ENCODE measurements at regions not wholly inside any gene's neighbourhood (a gene's known extent, or its start where the extent isn't known, plus 50 kb on each side); places are given as distances from the start of the nearest gene placed in this dataset.

- intact Hi-C loops (cut with micrococcal nuclease) = no loop called here
- no peaks in the 10 kb centered on the region for H3K36me3 ChIP-seq
- TF ChIP-seq CTCF (IDR thresholded peaks at IDR 0.05; ENCODE audit: borderline replicate concordance) = no peak
- peaks cover 7% of the 10 kb centered on the region for H3K4me1 ChIP-seq
- no peak for DNase-seq
- no peak overlapping the region for H3K27ac ChIP-seq (replicated peaks)
- H3K4me3 ChIP-seq = no peak overlapping the region
- no peaks in the 10 kb centered on the region for H3K27me3 ChIP-seq (ENCODE audit: low read depth)
- H3K9me3 ChIP-seq (replicated peaks) = no peaks in the 10 kb centered on the region
These were observed 111.6 kb upstream of the ESRRB start for GRCh38 chr14:76264384-76264783.

DNA sequence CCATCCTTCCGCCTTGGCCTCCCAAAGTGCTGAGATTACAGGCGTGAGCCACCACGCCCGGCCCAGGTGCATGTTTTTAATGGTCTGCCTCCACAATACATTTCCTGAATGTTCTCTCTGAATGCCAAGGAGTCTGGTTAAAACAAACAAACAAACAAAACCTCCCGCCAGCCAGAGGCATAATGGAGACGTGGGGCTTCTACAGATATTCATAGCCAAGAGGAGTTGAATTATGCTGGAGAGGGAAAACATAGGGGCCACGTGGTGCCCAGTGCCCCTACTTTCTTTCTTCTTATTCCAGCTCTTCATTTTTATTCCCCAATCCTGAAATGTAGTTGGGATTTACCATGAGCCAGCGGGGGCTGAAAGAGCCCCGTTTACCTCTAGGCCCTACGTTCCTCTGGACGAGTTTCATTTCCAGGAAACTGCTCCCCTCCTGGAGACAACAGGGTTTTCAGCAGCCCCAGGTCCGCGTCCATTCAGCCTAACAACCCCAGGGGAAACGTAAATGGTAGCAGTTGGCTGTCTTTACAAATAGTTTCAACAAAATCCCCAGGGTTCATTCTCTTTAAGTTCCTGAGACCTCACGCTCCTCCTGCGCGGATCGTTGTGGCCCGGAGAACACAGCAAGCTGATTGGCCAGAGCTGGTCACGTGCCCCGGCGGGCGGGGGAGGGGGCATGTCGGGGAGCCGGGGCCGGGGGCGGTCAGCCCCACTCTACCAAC is 108.5 kb upstream of the ESRRB start:
- Histone ChIP-seq H3K9me3 (replicated peaks) (no peaks in the 10 kb centered on the region), H3K27ac (replicated peaks) (peak overlapping the region; percentile 21), H3K4me1 (peaks cover 7% of the 10 kb centered on the region), H3K4me3 (peak overlapping the region; percentile 64), H3K27me3 (ENCODE audit: low read depth) (peaks cover 17% of the 10 kb centered on the region), H3K36me3 (no peaks in the 10 kb centered on the region)
- no peak for TF ChIP-seq CTCF (IDR thresholded peaks at IDR 0.05; ENCODE audit: borderline replicate concordance)
- peak; percentile 68 for DNase-seq
- intact Hi-C loops (cut with micrococcal nuclease) = no loop called here

DNA sequence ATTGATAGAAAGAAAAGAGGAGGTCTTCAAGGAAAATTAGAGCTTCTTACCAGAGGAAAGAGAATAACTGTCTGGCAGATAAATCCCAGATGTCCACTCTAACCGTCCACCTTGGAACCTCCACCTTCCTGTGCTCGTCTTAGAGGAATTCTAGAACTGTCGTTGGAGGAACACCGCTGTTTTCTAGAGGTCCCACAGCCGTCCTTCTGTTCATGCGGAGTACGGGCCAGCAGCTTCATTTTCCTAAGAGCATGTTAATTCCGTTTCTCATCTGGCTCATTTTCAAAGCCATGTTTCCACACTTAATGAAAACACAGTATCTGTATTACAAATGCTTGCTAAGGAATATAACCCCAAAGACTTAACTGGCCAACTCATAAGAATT is 107.9 kb upstream of the ESRRB start:
- DNase-seq = no peak
- Histone ChIP-seq H3K27ac (replicated peaks) (peak overlapping the region; percentile 21), H3K4me1 (peaks cover 7% of the 10 kb centered on the region), H3K36me3 (no peaks in the 10 kb centered on the region), H3K4me3 (peak overlapping the region; percentile 64), H3K9me3 (replicated peaks) (no peaks in the 10 kb centered on the region), H3K27me3 (ENCODE audit: low read depth) (peaks cover 17% of the 10 kb centered on the region)
- TF ChIP-seq CTCF (IDR thresholded peaks at IDR 0.05; ENCODE audit: borderline replicate concordance) = no peak
- intact Hi-C loops (cut with micrococcal nuclease) = no loop called here

DNA sequence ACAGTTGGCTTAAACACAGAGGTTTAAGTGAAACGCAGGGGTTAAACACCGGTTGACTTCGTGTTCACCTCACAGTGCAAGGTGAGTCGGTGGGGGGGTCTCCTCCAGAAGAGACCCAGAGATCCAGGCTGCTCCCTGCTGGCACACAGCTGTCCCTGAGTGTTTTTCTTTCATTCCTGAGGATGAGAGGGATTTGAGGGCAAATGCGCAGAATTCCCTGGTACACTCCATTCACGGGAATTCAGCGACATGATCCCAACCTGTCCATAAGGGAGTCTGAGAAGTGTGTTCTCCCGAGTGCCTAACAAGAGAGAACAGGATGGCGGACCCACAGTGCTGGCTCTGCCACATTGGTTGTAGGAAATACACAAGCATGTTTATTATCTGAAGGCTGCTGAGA is 107.2 kb upstream of the ESRRB start:
- Histone ChIP-seq H3K9me3 (replicated peaks) (no peaks in the 10 kb centered on the region), H3K4me1 (peaks cover 7% of the 10 kb centered on the region), H3K27ac (replicated peaks) (no peak overlapping the region), H3K36me3 (no peaks in the 10 kb centered on the region), H3K27me3 (ENCODE audit: low read depth) (peaks cover 17% of the 10 kb centered on the region), H3K4me3 (no peak overlapping the region)
- intact Hi-C loops (cut with micrococcal nuclease) = no loop called here
- no peak for DNase-seq
- no peak for TF ChIP-seq CTCF (IDR thresholded peaks at IDR 0.05; ENCODE audit: borderline replicate concordance)

GRCh38 chr14:76271041-76271755 is 104.7 kb upstream of the ESRRB start:
- no peak for DNase-seq
- Histone ChIP-seq H3K36me3 (no peaks in the 10 kb centered on the region), H3K4me3 (no peak overlapping the region), H3K4me1 (peaks cover 7% of the 10 kb centered on the region), H3K27ac (replicated peaks) (no peak overlapping the region), H3K9me3 (replicated peaks) (no peaks in the 10 kb centered on the region), H3K27me3 (ENCODE audit: low read depth) (peaks cover 17% of the 10 kb centered on the region)
- intact Hi-C loops (cut with micrococcal nuclease) = no loop called here
- no peak for TF ChIP-seq CTCF (IDR thresholded peaks at IDR 0.05; ENCODE audit: borderline replicate concordance)

Data from left ventricle myocardium inferior (tissue), 1 donor.